Lower leg skin (tissue), 3 donors: ENCODE measurements at regions not wholly inside any gene's neighbourhood (a gene's known extent, or its start where the extent isn't known, plus 50 kb on each side); places are given as distances from the start of the nearest gene placed in this dataset.
"Not testable (repeated sequence)": the region's sequence is repeated elsewhere in the genome, so short reads cannot be mapped to it uniquely, and the experiment has no call there.

Source experiments
- CTCF ChIP-seq, 3 donors: fragments of 450-650 bp; IDR thresholded peaks; one replicate each; pipeline ENCODE4 v1.5.1; 2016; ENCODE audit warnings: antibody characterized with exemption in 3 of 3, mild to moderate bottlenecking in 3 of 3, moderate library complexity in 2 of 3
- POLR2A ChIP-seq, 2 donors: fragments of 450-650 bp; IDR thresholded peaks; one replicate each; pipeline ENCODE4 v1.6.1; 2016 to 2017; ENCODE audit warnings: antibody characterized with exemption in 2 of 2, mild to moderate bottlenecking in 1 of 2, moderate library complexity in 1 of 2

- TF ChIP-seq CTCF, POLR2A (IDR thresholded peaks at IDR 0.05): not testable (repeated sequence)
These were observed 256.2 kb downstream of the SPATA31A1 start for GRCh38 chr9:39611449-39612231.
